K562 (cell line): ENCODE measurements at regions not wholly inside any gene's neighbourhood (a gene's known extent, or its start where the extent isn't known, plus 50 kb on each side); places are given as distances from the start of the nearest gene placed in this dataset.

Source experiments
- ATAC-seq: fragments of 200-7000 bp; cut with Tn5 transposase; 3 replicates; pipeline ENCODE4 v1.9.1; 2020; ENCODE audit warnings: moderate library complexity
- BruUV-seq: library from RNA; stranded (reverse); fragments of 400-500 nt; replicated peaks from 2 replicates; lab custom pipeline; 2021; lab: Mats Ljungman, UMichigan
- CTCF ChIA-PET: fragments of 300-600 bp; formaldehyde crosslinking; extraction: SDS; loops from one replicate; lab custom pipeline; 2021; ENCODE audit warnings: low intra/inter-chr PET ratio; lab: Yijun Ruan, JAX
- POLR2A ChIA-PET: fragments of 300-600, 350-650 bp; sonication (Branson Sonifier 250); formaldehyde crosslinking; extraction: SDS; loops from one replicate; lab custom pipeline; 2021; ENCODE audit warnings: antibody characterized with exemption, inconsistent platforms; lab: Yijun Ruan, JAX
- DNase-seq, 4 experiments: peaks; one replicate each; pipeline versions ENCODE4 v3.0.0 to v3.0.0-alpha.2; 2011 to 2018; ENCODE audit warnings: low spot score in 3 of 4, mixed read lengths in 3 of 4; ENCODE audit errors: extremely low read depth in 1 of 4
- FAIRE-seq: peaks from 2 replicates; lab custom pipeline; 2011; peaks lifted over from hg19 to GRCh38; lab: Jason Lieb, UNC
- H2AFZ ChIP-seq: 2 replicates; pipeline ENCODE4 v1.6.0; 2011; ENCODE audit warnings: low read depth, low read length, control low read depth, inconsistent platforms
- H3K27ac ChIP-seq: fragments of 200-600 bp; 3 replicates; pipeline ENCODE4 v1.8.0; 2011; ENCODE audit warnings: low read depth, mild to moderate bottlenecking, control low read depth, inconsistent platforms, low read length, moderate library complexity, mixed read lengths; ENCODE audit errors: extremely low read depth
- H3K27me3 ChIP-seq, 2 experiments: fragments of 300-600 bp in 1 of 2; 2 replicates in 1 of 2; 3 replicates in 1 of 2; pipeline versions ENCODE4 v1.6.0 to v1.8.0; 2011; ENCODE audit warnings: inconsistent platforms in 2 of 2, low read length in 2 of 2, mild to moderate bottlenecking in 1 of 2, mixed read lengths in 1 of 2, moderate library complexity in 1 of 2; ENCODE audit not compliant: control insufficient read depth in 2 of 2, insufficient read depth in 2 of 2
- H3K36me3 ChIP-seq: fragments of 300-600 bp; 3 replicates; pipeline ENCODE4 v1.8.0; 2011; ENCODE audit warnings: mild to moderate bottlenecking, low read length, inconsistent platforms; ENCODE audit not compliant: control insufficient read depth, insufficient read depth
- H3K4me1 ChIP-seq, 2 experiments: fragments of 200-600 bp in 1 of 2; replicated peaks in 1 of 2; 2 replicates in 1 of 2; 3 replicates in 1 of 2; pipeline versions ENCODE4 v1.5.1 to v1.8.0; 2011; ENCODE audit warnings: inconsistent platforms in 2 of 2, low read length in 2 of 2, mild to moderate bottlenecking in 1 of 2, mixed read lengths in 1 of 2, moderate library complexity in 1 of 2; ENCODE audit not compliant: control insufficient read depth in 2 of 2, insufficient read depth in 2 of 2
- H3K4me2 ChIP-seq: 2 replicates; pipeline ENCODE4 v1.6.1; 2011; ENCODE audit warnings: low read length, control low read depth, inconsistent platforms, mixed read lengths; ENCODE audit not compliant: insufficient read depth
- H3K4me3 ChIP-seq: fragments of 200-600 bp; sonication (generic), shearing (Covaris generic); 2 replicates; pipeline ENCODE4 v1.5.1; 2016; ENCODE audit warnings: control low read depth, inconsistent platforms
- H3K79me2 ChIP-seq: fragments of 200-600 bp; 3 replicates; pipeline ENCODE4 v1.8.0; 2011; ENCODE audit warnings: low read length, inconsistent platforms; ENCODE audit not compliant: control insufficient read depth, insufficient read depth
- H3K9ac ChIP-seq, 2 experiments: 2 replicates each; pipeline versions ENCODE4 v1.6.0 to v1.6.1; 2011; ENCODE audit warnings: low read depth in 2 of 2, low read length in 2 of 2, control low read depth in 1 of 2, inconsistent platforms in 1 of 2, mild to moderate bottlenecking in 1 of 2, mixed read lengths in 1 of 2; ENCODE audit not compliant: insufficient read depth in 1 of 2
- H3K9me1 ChIP-seq: one replicate; pipeline ENCODE4 v1.6.0; 2011; ENCODE audit warnings: inconsistent platforms, mild to moderate bottlenecking, low read length, moderate library complexity; ENCODE audit not compliant: control insufficient read depth, insufficient read depth
- H3K9me3 ChIP-seq: replicated peaks from 2 replicates; pipeline ENCODE4 v1.5.1; 2011; ENCODE audit warnings: low read depth, low read length, inconsistent platforms; ENCODE audit not compliant: control insufficient read depth, insufficient read depth
- H4K20me1 ChIP-seq: replicated peaks from 2 replicates; pipeline ENCODE4 v1.6.1; 2011; ENCODE audit warnings: low read length, inconsistent platforms, mixed read lengths; ENCODE audit not compliant: control insufficient read depth, insufficient read depth
- PCBP1 ChIP-seq: fragments of 200-400 bp; formaldehyde crosslinking; IDR thresholded peaks from 2 replicates; pipeline ENCODE4 v1.6.1; 2018; ENCODE audit warnings: mild to moderate bottlenecking, low read depth, low read length; ENCODE audit not compliant: poor library complexity, severe bottlenecking
- RBBP5 ChIP-seq: fragments of 200-600 bp; sonication (generic); IDR thresholded peaks from 2 replicates; pipeline ENCODE4 v1.6.1; 2012; ENCODE audit warnings: borderline replicate concordance, mild to moderate bottlenecking, low read length, control low read depth, inconsistent platforms; ENCODE audit not compliant: insufficient read depth, poor library complexity, severe bottlenecking
- THRAP3 ChIP-seq: fragments of 450-650 bp; IDR thresholded peaks from 2 replicates; pipeline ENCODE4 v1.6.1; 2016; ENCODE audit warnings: mild to moderate bottlenecking, inconsistent platforms, borderline replicate concordance
- ZNF354B ChIP-seq: fragments of 250-450 bp; sonication (Bioruptor Pico); IDR thresholded peaks from 2 replicates; pipeline ENCODE4 v1.4.0; 2020
- ZNF384 ChIP-seq: IDR thresholded peaks from 2 replicates; pipeline ENCODE4 v1.6.1; 2012; ENCODE audit warnings: low read depth, low read length, improper control_type of control experiment
- WGBS: fragments of 100-300 bp; shearing (Covaris generic); methylation state at CpG from one replicate; pipeline ENCODE4 v1.1.6; 2016; ENCODE audit warnings: low coverage, mixed read lengths; ENCODE audit not compliant: insufficient coverage; ENCODE audit errors: missing lambda C conversion rate; 5-methylcytosine and 5-hydroxymethylcytosine counted together
- in situ Hi-C: fragments of 300-500 bp; cut with MboI; formaldehyde crosslinking; loops from 4 replicates; pipeline ENCODE4 v1.15.0; 2018; ENCODE audit warnings: inconsistent platforms, mixed read lengths
- intact Hi-C: fragments of 100-400 bp; cut with micrococcal nuclease; formaldehyde crosslinking; loops from 2 replicates; pipeline ENCODE4 v1.14.2; 2022

DNA sequence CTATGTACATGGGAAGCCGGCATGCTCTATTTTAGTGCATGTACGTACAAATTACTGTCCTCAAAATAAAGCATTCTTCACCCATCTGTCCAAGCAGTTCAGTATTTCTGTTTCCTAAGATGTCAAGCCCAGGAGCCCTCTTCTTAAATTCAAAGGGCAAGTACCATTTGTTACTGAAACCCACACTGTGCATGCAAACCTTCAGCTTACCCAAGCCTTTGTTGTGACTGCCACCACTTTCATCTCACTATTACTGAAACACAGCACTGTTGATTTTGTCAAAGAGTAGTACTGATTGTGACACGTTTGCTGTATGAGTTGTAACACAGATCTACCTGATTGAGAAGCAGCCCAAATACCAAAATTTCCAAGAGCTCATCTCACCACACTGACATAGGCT lies 390.4 kb upstream of the IZUMO3 start:
- no peak overlapping the region for H2AFZ ChIP-seq
- in situ Hi-C loops: no loop called here
- no TSS peak for BruUV-seq

DNA sequence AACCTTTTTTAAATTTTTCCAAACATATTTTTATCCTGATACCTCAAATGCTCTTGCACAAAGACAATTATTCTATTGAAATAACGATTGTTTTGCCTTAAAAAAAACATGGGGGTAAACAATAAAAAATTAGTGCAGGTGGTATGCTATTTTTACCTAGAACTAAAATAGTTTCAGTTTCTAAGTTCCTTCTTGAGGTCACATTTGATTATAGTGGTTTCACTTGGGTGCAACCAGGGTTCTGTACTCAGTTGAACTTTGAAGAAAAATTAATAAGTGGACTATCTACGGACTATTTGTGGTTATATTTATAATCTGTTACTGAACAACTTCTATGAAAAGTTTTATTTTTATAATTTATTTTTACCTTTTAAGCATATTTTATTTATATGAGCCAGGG lies 387.1 kb upstream of the IZUMO3 start:
- Histone ChIP-seq H3K4me1 (no peaks in the 10 kb centered on the region), H3K79me2 (no peaks in the 10 kb centered on the region), H3K27me3 (no peaks in the 10 kb centered on the region), H3K9me3 (no peaks in the 10 kb centered on the region), H3K9ac (no peak overlapping the region), H3K4me3 (no peak overlapping the region), H3K4me2 (no peak overlapping the region), H3K36me3 (no peaks in the 10 kb centered on the region), H3K9me1 (no peaks in the 10 kb centered on the region), H2AFZ (no peak overlapping the region), H3K27ac (no peak overlapping the region), H4K20me1 (no peaks in the 10 kb centered on the region)
- WGBS: no CpG with 5 or more reads among the region's 2 CpGs
- FAIRE-seq (no peak), DNase-seq (no peak), ATAC-seq (no peak)
- CTCF ChIA-PET: no interaction called here
- no TSS peak for BruUV-seq
- in situ Hi-C loops: no loop called here
- TF ChIP-seq ZNF384: no peak
- no peak for TF ChIP-seq RBBP5
- POLR2A ChIA-PET: no interaction called here
- intact Hi-C loops: no loop called here

More for the DNA sequence above, 390.4 kb upstream of the IZUMO3 start:
- Histone ChIP-seq H3K79me2 (no peaks in the 10 kb centered on the region), H3K4me2 (no peak overlapping the region), H3K9ac (no peak overlapping the region), H3K4me3 (no peak overlapping the region), H3K9me1 (no peaks in the 10 kb centered on the region), H4K20me1 (no peaks in the 10 kb centered on the region), H3K36me3 (no peaks in the 10 kb centered on the region), H3K4me1 (no peaks in the 10 kb centered on the region), H3K27me3 (no peaks in the 10 kb centered on the region), H3K27ac (no peak overlapping the region), H3K9me3 (no peaks in the 10 kb centered on the region)
- FAIRE-seq (no peak), ATAC-seq (no peak), DNase-seq (no peak)
- TF ChIP-seq ZNF354B (no peak), THRAP3 (no peak), PCBP1 (no peak)
- no CpG with 5 or more reads among the region's 3 CpGs for WGBS
- ChIA-PET CTCF (no interaction called here), POLR2A (no interaction called here)
- intact Hi-C loops: no loop called here
